ENCODE measurements at regions not wholly inside any gene's neighbourhood (a gene's known extent, or its start where the extent isn't known, plus 50 kb on each side); places are given as distances from the start of the nearest gene placed in this dataset.
"Not testable (repeated sequence)": the region's sequence is repeated elsewhere in the genome, so short reads cannot be mapped to it uniquely, and the experiment has no call there.

DNA sequence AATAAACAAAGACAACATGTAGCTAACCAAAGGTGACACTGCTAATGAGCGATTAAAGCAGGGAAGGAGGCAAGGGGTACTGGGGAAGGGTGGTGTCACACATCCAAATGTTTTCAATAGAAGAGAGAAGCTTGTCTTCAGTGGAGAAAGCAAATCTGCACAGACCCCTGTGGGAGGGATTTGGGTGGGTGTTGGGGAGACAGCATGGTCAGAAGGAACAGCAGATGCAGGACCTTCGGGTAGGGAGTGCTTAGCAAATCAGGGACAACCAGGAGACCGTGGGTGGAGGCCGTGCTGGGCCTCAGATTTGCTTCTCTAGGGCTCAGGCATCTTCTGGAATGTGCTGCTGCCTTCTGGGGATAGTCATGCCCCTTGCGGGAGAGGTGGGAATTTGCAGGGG is 185.3 kb upstream of the RAB6C start:
- no peak for DNase-seq (ENCODE audit: low read depth)

DNA sequence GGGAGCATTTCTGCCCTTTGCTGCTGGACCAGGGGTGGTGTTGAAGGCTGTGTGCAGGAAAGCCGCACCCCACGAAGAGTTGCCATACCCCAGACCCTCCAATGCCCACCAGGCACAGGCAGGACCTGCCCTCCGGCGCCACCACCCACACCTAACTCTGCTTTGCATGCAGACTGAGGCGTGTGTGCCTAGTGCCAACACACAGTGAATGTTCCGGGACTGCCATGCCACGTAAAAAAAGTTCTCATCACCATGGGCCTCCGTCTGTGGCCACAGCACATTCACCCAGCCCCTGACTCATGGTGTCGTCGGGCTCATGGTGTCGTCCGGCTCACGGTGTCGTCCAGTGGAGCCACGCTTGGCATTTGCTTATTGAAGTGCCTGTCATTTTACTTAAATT is 184.9 kb upstream of the RAB6C start:
- no peak for DNase-seq (ENCODE audit: low read depth)

DNA sequence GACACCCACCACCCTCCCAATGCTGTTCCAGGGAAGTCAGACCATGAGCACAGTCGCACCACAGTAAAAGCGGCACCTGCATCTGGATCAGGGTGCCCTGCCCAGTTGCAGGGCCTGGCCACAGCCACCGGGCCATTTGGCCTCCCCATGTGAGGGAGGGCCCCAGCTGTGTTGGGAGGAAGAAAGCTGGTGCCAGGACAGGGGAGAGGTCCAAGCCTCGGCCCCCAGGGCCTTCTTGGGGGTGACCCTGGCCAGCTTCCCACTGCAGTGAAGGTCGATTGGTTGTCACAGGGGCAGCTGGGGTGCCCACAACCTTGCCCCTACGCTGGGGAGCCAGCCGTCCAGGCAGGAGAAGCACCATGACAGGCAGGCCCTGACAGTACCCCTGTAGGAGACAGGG is 183.2 kb upstream of the RAB6C start:
- DNase-seq (ENCODE audit: low read depth), result no peak

DNA sequence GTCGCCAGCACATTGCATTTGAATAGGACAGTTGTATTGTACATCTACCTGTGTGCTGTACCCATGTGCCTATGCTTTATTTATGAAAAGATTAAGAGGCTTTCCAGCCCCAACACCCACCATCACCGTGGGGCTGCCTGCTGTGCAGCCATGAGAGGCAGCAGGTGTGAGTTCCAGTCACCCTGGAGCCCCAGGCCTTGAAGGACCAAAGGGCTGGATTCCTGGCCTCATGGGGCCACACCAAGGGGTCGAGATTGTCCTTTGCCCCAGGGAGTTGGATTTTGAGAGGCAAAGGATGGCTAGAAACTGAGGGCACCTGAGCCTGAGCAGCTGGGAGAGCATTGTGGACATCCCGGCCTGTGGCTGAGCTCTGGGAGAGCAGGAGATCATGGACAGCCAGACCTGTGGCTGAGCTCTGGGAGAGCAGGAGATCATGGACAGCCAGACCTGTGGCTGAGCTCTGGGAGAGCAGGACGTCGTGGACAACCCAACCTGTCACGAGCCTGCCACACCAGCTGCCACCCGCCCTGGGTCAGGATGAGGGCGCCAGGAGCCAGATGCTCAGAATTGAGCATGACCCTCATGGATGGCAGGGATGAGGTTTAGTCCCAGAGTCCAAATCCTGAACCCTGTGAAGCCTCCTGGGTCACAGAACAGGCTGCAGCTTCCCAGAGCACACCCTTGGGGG is 182.5 kb upstream of the RAB6C start:
- DNase-seq (ENCODE audit: low read depth), result no peak

DNA sequence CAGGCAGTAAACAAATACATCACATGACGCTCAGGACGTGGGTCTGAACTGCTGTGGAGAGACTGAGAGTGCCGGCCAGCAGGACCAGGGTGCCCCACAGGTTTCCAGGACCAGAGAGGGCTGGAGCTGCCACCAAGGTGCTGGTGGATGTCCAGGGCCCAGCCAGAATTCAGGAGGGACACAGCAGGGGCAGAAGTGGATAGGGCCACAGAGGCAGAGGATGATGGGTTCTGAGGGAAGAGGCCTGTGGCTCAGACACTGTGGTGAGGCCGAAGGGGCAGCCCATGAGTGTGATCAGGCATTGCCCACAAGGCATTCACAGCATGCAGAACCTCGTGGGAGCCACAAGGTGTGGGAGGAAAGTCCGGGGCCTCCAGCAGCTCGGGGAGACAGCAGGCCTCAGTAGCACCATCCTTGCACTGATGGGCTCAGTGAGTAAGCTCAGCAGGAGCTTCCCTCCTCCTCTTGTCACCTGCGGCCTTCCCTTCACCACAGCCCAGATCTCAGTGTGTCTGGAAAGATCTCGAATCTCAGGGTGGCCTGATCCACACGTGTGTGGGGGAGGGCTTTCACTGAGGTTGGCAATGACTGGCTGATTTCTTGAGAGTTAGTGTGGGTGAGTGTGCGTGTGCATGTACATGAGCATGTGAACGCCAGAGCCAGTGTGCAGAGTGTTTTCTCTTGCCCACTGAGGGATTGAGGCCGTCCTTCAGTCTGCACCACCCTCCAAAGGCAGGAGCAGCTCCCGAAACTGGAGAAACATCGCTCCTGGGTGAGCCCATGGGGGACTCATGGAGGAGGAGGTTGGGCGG is 181.8 kb upstream of the RAB6C start:
- DNase-seq (ENCODE audit: low read depth), result no peak

DNA sequence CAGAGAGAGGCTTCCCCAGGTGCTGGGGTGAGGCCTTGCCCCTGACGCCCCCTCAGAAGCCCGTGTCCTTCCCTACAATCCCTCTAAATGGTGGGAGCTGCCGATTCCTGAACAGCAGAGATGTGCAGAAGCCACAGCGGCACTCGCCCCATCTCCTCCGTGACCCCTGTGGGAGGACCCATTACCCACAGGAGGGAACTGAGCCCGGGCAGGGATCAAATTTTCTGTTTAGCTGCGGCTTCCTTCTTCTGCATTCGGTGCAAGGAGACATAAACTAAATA is 181.2 kb upstream of the RAB6C start:
- DNase-seq (ENCODE audit: low read depth), result no peak

DNA sequence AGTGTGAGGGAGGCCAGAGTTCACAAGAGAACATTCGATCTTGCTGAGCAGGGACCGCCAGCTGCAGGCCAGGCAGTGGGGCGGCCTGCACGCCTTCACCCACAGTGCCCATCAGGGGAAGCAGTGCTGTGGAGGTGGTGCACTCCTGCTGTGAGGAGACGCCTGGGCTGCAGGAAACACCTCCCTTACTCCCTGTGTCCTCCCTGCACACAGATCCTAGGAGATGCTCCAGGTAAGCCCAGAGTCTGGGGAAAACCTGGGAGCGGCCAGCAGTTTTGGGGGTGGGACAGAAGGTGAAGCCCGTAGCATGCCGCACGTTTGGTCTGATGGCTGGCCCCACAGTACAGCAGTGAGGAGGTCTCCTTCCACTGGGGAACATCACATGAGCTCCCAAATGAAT is 180.8 kb upstream of the RAB6C start:
- DNase-seq (ENCODE audit: low read depth), result no peak

DNA sequence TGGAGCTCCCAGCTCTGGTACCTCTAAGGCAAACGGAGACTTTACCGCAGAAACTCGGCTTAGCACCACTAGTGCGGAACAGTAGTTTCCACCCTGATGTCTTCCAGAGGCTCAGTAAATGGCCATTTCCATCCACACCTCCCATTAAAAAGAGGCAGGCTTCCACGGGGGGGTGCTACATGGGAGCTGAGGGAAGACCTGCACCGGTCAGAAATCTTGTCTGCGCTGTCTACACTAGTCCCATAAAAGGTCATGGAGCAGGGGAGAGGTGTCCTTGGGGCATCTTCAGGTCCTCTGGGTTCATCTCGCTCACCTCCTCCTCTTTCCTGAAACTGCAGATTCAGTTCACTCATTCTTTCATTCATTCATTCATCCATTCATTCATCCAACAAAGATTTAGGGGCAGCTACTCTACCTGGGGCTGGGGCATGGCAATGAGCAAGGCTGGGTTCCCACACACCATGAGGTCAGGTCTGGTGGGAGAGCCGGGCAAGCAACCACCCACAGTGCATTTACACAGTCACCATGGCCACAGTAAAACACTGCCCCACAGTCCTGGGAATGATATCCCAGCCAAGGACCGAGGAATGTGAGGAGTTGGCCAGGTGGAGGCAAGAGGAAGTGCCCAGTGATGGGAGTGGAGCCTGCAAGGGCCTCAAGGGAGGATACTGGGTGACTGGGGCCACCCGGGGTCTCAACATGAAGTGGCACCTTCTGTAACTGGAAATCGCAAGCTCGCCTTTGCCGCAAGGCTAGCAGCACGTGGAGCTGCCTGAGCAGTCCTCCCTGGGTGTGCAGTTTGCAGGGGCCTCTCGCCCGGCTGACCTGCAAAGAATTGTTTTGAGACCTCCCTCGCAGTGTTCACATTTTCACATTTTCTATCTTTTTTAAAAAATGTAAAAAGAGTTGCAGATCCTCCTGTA is 180.2 kb upstream of the RAB6C start:
- no peak for DNase-seq (ENCODE audit: low read depth)

DNA sequence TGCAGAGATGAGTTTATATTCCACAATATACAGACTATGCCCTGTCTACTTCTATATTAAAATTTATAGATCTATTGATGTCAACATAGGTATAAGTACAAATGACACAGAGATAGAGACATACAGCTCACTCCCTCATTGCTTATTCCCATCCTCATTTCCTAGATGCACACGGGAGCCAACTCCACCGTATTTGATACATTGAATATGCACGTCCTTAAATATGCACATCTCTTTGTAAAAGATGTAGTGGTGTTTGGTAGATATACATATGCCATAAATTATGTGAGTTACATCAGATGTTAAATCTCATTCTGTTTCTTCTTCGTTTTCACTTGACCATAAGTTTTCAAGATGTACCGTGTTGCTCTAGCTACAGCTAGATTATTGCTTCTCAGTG is 179.2 kb upstream of the RAB6C start:
- no peak for DNase-seq (ENCODE audit: low read depth)

DNA sequence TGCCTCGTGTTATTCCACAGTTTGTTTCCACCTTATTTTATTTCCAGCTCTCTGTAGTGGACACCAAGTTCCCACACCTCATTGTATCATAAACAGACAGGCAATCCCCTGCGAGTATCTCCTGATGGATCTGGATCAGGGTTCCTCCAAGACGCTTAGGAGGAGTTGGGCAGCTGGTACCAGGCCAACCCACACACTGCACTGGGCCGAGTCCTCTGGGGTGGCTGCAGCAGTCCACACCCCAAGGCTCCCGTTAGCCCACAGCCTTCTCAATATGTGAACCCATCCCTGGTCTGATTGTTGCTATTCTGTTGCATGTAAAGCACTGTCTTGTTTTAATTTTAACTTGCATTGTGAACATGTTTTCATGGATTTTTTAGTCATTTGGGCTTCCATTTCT is 178.8 kb upstream of the RAB6C start:
- DNase-seq (ENCODE audit: low read depth), result no peak

DNA sequence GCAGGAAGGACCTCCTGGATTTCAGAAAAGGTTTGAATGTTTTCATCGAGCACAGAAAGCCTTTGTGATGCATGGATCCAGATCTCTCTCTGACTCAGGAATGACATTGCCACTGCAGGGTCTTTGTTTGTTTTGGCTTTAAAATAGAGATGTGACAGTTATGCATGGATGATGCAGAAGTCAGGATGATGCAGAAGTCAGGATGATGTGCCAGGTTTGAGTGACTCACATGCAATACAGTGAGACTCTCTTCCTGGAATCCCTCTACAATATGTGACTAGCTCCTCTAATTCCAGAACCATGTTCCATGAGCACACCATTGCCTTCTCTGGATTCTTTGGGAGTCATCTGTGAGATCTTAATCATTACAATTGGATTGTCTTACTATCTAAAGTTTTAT is 177.9 kb upstream of the RAB6C start:
- DNase-seq (ENCODE audit: low read depth), result no peak

DNA sequence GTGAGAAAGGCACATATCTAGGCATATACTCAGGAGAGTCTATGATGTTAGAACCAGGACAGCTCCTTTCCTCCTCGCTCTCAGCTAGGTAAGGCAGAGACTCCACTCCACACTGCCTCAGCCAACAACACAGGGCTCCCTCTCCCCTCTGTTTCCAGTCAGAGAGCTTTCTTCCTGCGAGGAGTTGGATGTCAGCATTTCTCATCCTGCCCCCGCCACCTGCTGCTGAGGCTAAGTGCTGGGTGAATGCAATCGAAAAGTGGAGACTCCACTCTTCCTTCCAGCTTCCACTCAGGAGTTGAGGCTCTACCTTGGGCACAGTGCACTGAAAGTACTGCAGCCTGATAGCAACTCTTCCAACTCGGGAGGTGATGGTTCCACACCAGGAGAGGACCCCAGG is 177.2 kb upstream of the RAB6C start:
- no peak for DNase-seq (ENCODE audit: low read depth)

DNA sequence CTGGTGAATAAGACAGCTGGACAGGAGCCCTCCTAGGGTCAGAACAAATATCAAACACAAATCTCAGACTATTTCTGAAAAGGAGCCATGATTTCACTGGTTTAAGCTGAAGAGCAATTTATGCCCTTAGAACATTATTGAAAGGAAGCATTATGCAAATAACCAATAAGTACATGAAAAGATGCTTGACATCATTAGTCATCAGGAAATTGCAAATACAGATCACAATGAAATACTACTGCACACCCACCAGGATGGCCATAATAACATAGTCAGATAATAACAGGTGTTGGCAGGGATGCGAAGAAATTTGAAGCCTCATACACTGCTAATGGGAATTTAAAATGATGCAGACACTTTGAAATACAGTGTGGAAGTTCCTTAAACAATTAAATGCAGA is 176.4 kb upstream of the RAB6C start:
- DNase-seq (ENCODE audit: low read depth), result no peak

DNA sequence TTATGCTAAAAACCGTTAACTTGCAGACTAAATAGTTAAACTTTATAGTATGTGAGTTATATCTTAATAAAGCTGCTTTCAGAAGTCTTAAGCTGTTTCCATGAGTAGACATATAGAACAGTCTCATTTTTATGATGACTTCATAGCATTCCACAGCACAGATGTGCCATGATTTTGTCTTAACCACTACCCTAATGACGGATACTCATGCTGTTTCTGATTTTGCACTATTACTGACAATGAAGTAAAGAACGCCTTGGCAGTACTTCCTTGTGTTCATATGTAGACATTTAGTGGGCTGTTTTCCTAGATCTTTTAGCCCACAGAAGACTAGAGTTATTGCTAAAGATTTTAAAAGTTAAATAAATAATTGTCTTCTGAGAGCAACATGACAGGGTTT is 175.6 kb upstream of the RAB6C start:
- no peak for DNase-seq (ENCODE audit: low read depth)

DNA sequence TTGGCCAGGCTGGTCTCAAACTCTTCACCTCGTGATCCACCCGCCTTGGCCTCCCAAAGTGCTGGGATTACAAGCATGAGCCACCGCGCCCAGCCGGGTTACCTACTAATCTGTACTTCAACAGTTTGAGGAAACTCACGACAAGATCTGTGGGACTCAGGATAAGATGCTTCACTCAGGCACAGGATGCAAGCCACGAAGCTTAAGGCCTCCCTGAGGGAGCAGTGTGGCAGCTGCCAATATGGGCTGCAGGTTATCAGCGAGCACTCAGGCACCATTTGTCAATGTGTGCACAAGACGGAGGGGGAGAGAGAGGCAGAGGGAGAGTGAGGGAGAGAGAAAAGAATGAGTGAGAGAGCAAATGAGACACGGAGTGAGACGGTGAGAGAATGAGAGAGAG is 173.6 kb upstream of the RAB6C start:
- DNase-seq (ENCODE audit: low read depth), result no peak

DNA sequence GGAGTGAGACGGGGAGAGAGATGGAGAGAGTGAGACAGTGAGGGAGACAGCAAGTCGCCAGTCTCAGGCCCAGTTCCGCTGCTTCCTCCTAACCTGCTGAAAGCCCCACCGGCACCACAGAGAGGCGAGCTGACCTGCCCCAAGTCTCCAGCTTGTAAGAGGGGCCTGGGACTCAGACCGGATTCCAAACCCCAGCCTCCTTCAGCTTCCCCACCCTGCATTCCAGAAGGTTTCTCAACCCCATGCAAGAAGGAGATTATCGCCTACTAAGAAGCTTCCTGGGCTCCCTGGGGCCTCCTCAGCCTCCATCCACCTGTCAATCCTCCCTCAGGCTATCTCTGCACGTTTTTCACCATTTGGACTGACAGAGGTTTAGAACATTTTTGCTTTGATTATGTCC is 173.1 kb upstream of the RAB6C start:
- DNase-seq (ENCODE audit: low read depth), result no peak

DNA sequence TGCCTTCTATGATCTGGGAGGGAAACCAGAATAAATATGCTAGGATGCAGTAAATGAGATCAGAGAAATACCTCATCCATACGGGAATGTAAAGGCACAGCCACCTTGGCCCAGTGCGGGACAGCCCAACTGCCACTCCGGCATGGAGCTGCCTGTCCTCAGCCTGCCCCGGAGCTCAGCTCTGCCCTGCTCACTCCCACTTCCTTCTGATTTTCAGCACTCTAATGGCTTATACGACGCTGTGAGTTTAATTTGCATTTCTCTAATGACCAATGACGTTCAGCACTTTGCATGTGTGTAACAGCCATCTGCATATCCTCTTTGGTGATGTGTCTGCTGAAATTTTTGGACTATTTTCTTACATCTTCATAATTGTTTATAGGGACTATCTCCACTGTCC is 172.5 kb upstream of the RAB6C start:
- no peak for DNase-seq (ENCODE audit: low read depth)

DNA sequence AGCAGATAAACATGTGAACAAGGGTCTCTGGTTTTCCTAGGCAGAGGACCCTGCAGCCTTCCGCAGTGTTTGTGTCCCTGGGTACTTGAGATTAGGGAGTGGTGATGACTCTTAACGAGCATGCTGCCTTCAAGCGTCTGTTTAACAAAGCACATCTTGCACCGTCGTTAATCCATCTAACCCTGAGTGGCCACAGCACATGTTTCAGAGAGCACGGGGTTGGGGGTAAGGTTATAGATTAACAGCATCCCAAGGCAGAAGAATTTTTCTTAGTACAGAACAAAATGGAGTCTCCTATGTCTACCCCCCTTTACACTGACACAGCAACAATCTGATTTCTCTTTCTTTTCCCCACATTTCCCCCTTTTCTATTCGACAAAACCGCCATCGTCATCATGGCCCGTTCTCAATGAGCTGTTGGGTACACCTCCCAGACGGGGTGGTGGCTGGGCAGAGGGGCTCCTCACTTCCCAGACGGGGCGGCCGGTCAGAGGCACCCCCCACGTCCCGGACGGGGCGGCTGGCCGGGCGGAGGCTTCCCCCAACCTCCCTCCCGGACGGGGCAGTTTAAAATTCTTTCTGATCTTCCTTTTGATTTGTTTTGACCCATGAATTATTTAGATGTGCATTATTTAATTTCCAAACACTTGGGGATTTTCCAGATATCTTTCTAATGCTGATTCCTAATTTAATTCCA is 171.7 kb upstream of the RAB6C start:
- DNase-seq (ENCODE audit: low read depth), result not testable (repeated sequence)

DNA sequence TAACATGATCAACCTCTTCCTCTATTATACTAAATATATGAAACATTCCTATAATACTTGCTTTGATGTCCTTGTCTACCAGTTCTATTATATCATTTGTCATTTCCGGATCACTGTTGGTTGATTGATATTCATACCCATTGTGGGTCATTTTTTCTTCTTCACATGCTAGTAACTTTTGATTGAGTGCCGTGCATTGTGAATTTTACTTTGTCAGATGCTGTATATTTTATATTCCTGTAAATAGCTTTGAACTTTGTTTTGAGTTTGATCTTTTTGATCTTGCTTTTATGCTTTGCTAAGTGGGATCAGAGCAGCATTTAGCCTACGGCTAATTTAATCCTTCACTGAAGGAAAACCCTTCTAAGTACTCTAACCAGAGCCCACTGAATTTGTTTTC is 168.9 kb upstream of the RAB6C start:
- DNase-seq (ENCODE audit: low read depth), result no peak

DNA sequence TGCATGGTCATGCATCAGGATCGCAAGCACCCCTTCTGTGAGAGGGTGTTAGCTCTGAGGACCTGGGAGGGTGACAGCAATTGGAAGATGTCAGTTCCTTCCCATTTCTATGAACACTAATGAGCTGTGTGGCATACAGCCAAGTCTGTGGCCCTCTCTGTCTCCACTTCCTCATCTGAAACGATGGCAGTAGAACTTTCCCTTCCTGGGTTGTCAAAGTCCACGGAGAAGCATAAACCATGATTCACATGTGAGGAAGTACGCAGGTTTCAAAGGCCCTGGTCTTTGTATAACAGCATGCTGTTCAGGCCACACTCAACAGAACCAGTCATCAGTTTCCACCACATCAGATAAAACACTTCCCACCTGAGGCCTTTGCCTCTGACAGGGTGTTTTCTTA is 167.4 kb upstream of the RAB6C start:
- no peak for DNase-seq (ENCODE audit: low read depth)

DNA sequence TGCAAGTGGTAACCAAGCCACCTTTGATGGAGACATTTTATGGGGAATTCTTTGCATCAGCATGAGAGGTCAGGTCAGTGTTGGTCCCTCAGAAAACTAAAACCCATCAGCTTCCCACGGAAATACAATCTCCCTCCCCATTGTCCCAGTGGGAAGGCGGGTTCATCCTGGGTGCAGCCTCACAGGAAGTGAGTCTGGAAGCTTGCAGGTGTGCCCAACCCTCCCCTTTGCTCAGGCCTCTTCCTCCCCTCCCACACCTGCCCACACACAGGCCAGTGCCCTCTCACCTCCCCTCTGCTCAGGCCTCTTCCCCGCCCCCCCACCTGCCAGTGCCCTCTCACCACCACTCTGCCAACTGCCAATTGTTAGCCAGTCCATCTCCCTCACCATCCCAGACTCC is 166.8 kb upstream of the RAB6C start:
- no peak for DNase-seq (ENCODE audit: low read depth)

DNA sequence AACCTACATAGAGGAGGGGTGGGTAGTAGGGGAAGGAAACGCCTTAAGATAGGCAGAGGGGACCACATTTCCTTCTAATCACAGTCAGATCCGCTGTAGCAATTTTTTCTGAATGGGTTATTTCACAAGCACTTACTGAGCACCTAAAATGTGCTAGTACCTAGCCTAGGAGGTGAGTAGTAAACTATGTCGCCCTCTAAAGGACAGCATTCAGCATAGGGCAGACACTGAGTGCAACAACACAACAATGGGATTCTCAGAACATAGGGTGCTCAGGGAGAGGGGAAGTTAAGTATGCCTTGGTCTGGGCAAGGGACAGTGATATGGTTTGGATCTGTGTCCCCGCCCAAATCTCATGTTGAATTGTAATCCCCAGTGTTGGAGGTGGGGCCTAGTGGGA is 166.1 kb upstream of the RAB6C start:
- DNase-seq (ENCODE audit: low read depth), result no peak

All from non-pigmented ciliary epithelial cell (primary cell).